CD14-positive monocyte (primary cell): ENCODE measurements at regions not wholly inside any gene's neighbourhood (a gene's known extent, or its start where the extent isn't known, plus 50 kb on each side); places are given as distances from the start of the nearest gene placed in this dataset.

ENCODE experiments used
- DNase-seq, 3 donors: peaks; one replicate each; pipeline ENCODE4 v3.0.0-alpha.2; 2011 to 2022
- H2AFZ ChIP-seq: 2 replicates; pipeline ENCODE4 v1.6.0; 2012; ENCODE audit warnings: mild to moderate bottlenecking, low read depth, low read length, inconsistent platforms; ENCODE audit not compliant: insufficient read depth, poor library complexity, severe bottlenecking
- H3K27ac ChIP-seq, 2 donors: 1 replicate in 1 of 2; 2 replicates in 1 of 2; pipeline ENCODE4 v1.5.1; 2012 to 2013; ENCODE audit warnings: low read length in 2 of 2, control low read depth in 1 of 2, inconsistent platforms in 1 of 2, low read depth in 1 of 2, mild to moderate bottlenecking in 1 of 2
- H3K27me3 ChIP-seq, 2 donors: one replicate each; pipeline versions ENCODE4 v1.6.0 to v1.6.1; 2011 to 2013; ENCODE audit warnings: low read length in 2 of 2; ENCODE audit not compliant: control insufficient read depth in 2 of 2, insufficient read depth in 2 of 2
- H3K36me3 ChIP-seq, 2 donors: replicated peaks in 1 of 2; 1 replicate in 1 of 2; 2 replicates in 1 of 2; pipeline versions ENCODE4 v1.5.1 to v1.6.1; 2012 to 2013; ENCODE audit warnings: low read length in 2 of 2, control low read depth in 1 of 2, inconsistent platforms in 1 of 2, mild to moderate bottlenecking in 1 of 2; ENCODE audit not compliant: insufficient read depth in 2 of 2, control insufficient read depth in 1 of 2
- H3K4me1 ChIP-seq, 2 donors: 1 replicate in 1 of 2; 2 replicates in 1 of 2; pipeline versions ENCODE4 v1.5.1 to v1.6.1; 2012 to 2013; ENCODE audit warnings: low read length in 2 of 2, control low read depth in 1 of 2, inconsistent platforms in 1 of 2, mild to moderate bottlenecking in 1 of 2, moderate library complexity in 1 of 2; ENCODE audit not compliant: insufficient read depth in 2 of 2, control insufficient read depth in 1 of 2
- H3K4me2 ChIP-seq: replicated peaks from 2 replicates; pipeline ENCODE3; 2012; ENCODE audit warnings: low read length, moderate library complexity, mild to moderate bottlenecking; ENCODE audit not compliant: poor library complexity, severe bottlenecking; ENCODE audit errors: extremely low read depth
- H3K4me3 ChIP-seq, 3 experiments: fragments of 200-600 bp in 1 of 3; sonication (generic) in 1 of 3; replicated peaks in 1 of 3; 1 replicate in 2 of 3; 2 replicates in 1 of 3; pipeline ENCODE4 v1.5.1; 2011 to 2013; ENCODE audit warnings: low read length in 3 of 3, mild to moderate bottlenecking in 3 of 3, control low read depth in 2 of 3, low read depth in 2 of 3, inconsistent platforms in 1 of 3, moderate library complexity in 1 of 3
- H3K79me2 ChIP-seq: 2 replicates; pipeline ENCODE4 v1.6.0; 2012; ENCODE audit warnings: mild to moderate bottlenecking, control low read depth, inconsistent platforms, low read length, moderate library complexity; ENCODE audit not compliant: insufficient read depth
- H3K9ac ChIP-seq: 2 replicates; pipeline ENCODE4 v1.6.0; 2017; ENCODE audit warnings: low read length, mild to moderate bottlenecking; ENCODE audit not compliant: insufficient read depth, poor library complexity, severe bottlenecking
- H3K9me3 ChIP-seq, 2 donors: replicated peaks in 1 of 2; 1 replicate in 1 of 2; 2 replicates in 1 of 2; pipeline versions ENCODE4 v1.5.1 to v1.6.1; 2012 to 2013; ENCODE audit warnings: low read length in 2 of 2, control low read depth in 1 of 2; ENCODE audit not compliant: control insufficient read depth in 1 of 2, insufficient read depth in 1 of 2
- H4K20me1 ChIP-seq: 2 replicates; pipeline ENCODE4 v1.6.0; 2012; ENCODE audit warnings: mild to moderate bottlenecking, low read length, control low read depth, moderate library complexity; ENCODE audit not compliant: insufficient read depth
- H3K27ac Mint-ChIP-seq, 7 donors: one replicate each; pipeline ENCODE4 v1.8.0; 2020; ENCODE audit warnings: mild to moderate bottlenecking in 7 of 7, mixed read lengths in 7 of 7, moderate library complexity in 6 of 7, inconsistent platforms in 2 of 7
- H3K27me3 Mint-ChIP-seq, 3 donors: one replicate each; pipeline ENCODE4 v1.8.0; 2021 to 2022; ENCODE audit warnings: low read depth in 3 of 3, mild to moderate bottlenecking in 3 of 3, mixed read lengths in 3 of 3, moderate library complexity in 3 of 3, inconsistent platforms in 1 of 3
- H3K36me3 Mint-ChIP-seq, 2 donors: one replicate each; pipeline ENCODE4 v1.8.0; 2020; ENCODE audit warnings: mixed read lengths in 2 of 2, inconsistent platforms in 1 of 2, mild to moderate bottlenecking in 1 of 2
- H3K4me1 Mint-ChIP-seq: one replicate; pipeline ENCODE4 v1.8.0; 2020; ENCODE audit warnings: mild to moderate bottlenecking, mixed read lengths
- H3K4me3 Mint-ChIP-seq, 2 donors: one replicate each; pipeline ENCODE4 v1.8.0; 2020; ENCODE audit warnings: mild to moderate bottlenecking in 2 of 2, mixed read lengths in 2 of 2, moderate library complexity in 1 of 2
- H3K9me3 Mint-ChIP-seq, 7 donors: one replicate each; pipeline ENCODE4 v1.8.0; 2020 to 2022; ENCODE audit warnings: mixed read lengths in 7 of 7, mild to moderate bottlenecking in 6 of 7, moderate library complexity in 6 of 7, inconsistent platforms in 2 of 7
- CTCF ChIP-seq: fragments of 200-600 bp; IDR thresholded peaks from one replicate; pipeline ENCODE4 v1.8.0; 2022; ENCODE audit warnings: antibody characterized with exemption, mild to moderate bottlenecking
- WGBS: methylation state at CpG from one replicate; pipeline ENCODE4 v1.1.5; 2013; ENCODE audit warnings: missing lambda C conversion rate; ENCODE audit not compliant: insufficient coverage; 5-methylcytosine and 5-hydroxymethylcytosine counted together
- intact Hi-C, 2 donors: fragments of 100-400 bp; cut with micrococcal nuclease; formaldehyde crosslinking; loops; one replicate each; pipeline versions ENCODE4 v1.15.0 to v1.15.1; 2023

- Histone ChIP-seq H3K9ac (no peak overlapping the region), H3K27ac (no peak overlapping the region), H3K79me2 (no peaks in the 10 kb centered on the region), H3K9me3 (peaks cover 0 to 6% of the 10 kb centered on the region in 2 donors), H3K4me2 (no peak overlapping the region), H2AFZ (no peak overlapping the region), H4K20me1 (no peaks in the 10 kb centered on the region), H3K4me3 (no peak overlapping the region), H3K4me1 (no peaks in the 10 kb centered on the region), H3K36me3 (no peaks in the 10 kb centered on the region), H3K27me3 (no peaks in the 10 kb centered on the region)
- no peaks in the 10 kb centered on the region for H3K36me3 Mint-ChIP-seq
- H3K27ac Mint-ChIP-seq, result no peak overlapping the region
- H3K4me3 Mint-ChIP-seq, result no peak overlapping the region
- no peak for TF ChIP-seq CTCF
- H3K27me3 Mint-ChIP-seq, result no peaks in the 10 kb centered on the region
- intact Hi-C loops, result no loop called here
- peaks cover 0 to 12% (median 3%) of the 10 kb centered on the region in 7 donors for H3K9me3 Mint-ChIP-seq
- H3K4me1 Mint-ChIP-seq, result no peaks in the 10 kb centered on the region
- no peak for DNase-seq
These were observed 303.6 kb downstream of the HTR1B start for GRCh38 chr6:77159730-77160129.

GRCh38 chr6:77151241-77151640, 312.1 kb downstream of the HTR1B start:
- Histone ChIP-seq H3K79me2 (no peaks in the 10 kb centered on the region), H3K36me3 (no peaks in the 10 kb centered on the region), H3K9me3 (peaks cover 0 to 4% of the 10 kb centered on the region in 2 donors), H3K4me1 (no peaks in the 10 kb centered on the region), H3K9ac (no peak overlapping the region), H3K27me3 (no peaks in the 10 kb centered on the region), H3K27ac (no peak overlapping the region), H4K20me1 (no peaks in the 10 kb centered on the region), H2AFZ (no peak overlapping the region), H3K4me3 (no peak overlapping the region), H3K4me2 (no peak overlapping the region)
- no peaks in the 10 kb centered on the region for H3K4me1 Mint-ChIP-seq
- no peaks in the 10 kb centered on the region for H3K36me3 Mint-ChIP-seq
- H3K4me3 Mint-ChIP-seq, result no peak overlapping the region
- intact Hi-C loops, result no loop called here
- no peak overlapping the region for H3K27ac Mint-ChIP-seq
- 46% methylated on average over 3 of the region's 4 CpGs for WGBS
- DNase-seq, result no peak
- no peak for TF ChIP-seq CTCF
- peaks cover 0 to 7% (median 0%) of the 10 kb centered on the region in 7 donors for H3K9me3 Mint-ChIP-seq
- peaks cover 0 to under 1% (median 0%) of the 10 kb centered on the region in 3 donors for H3K27me3 Mint-ChIP-seq
